ENCODE measurements at regions not wholly inside any gene's neighbourhood (a gene's known extent, or its start where the extent isn't known, plus 50 kb on each side); places are given as distances from the start of the nearest gene placed in this dataset.

- Histone ChIP-seq H4K20me1 (ENCODE audit: insufficient read depth, low read length) (no peaks in the 10 kb centered on the region), H3K9ac (ENCODE audit: low read depth, low read length) (no peak overlapping the region), H2BK5ac (ENCODE audit: low read depth, low read length, poor library complexity, severe bottlenecking) (no peak overlapping the region), H3K4ac (ENCODE audit: low read depth, low read length) (no peak overlapping the region), H2BK20ac (ENCODE audit: low read depth, low read length) (no peak overlapping the region), H2BK120ac (ENCODE audit: low read depth, low read length) (no peak overlapping the region), H3K79me1 (ENCODE audit: low read depth in 1 of 2, low read length in 2 of 2) (no peaks in the 10 kb centered on the region), H4K8ac (ENCODE audit: low read depth in 2 of 2, low read length in 2 of 2) (no peak overlapping the region), H3K4me1 (ENCODE audit: control insufficient read depth, insufficient read depth, low read length) (no peaks in the 10 kb centered on the region), H3K4me2 (ENCODE audit: low read depth, low read length) (no peak overlapping the region), H2AFZ (replicated peaks; ENCODE audit: low read length, poor library complexity) (no peak overlapping the region), H3K9me3 (ENCODE audit: control insufficient read depth, insufficient read depth, low read length) (no peaks in the 10 kb centered on the region), H3K14ac (replicated peaks; ENCODE audit: low read depth, low read length) (no peak overlapping the region), H3K9me1 (ENCODE audit: insufficient read depth, low read length) (no peaks in the 10 kb centered on the region), H3K4me3 (ENCODE audit: insufficient read depth, low read depth, low read length) (no peak overlapping the region), H4K5ac (ENCODE audit: low read depth, low read length) (no peak overlapping the region), H3K36me3 (ENCODE audit: control insufficient read depth, insufficient read depth, low read length) (no peaks in the 10 kb centered on the region), H2BK15ac (ENCODE audit: low read depth, low read length) (no peak overlapping the region), H3K56ac (ENCODE audit: extremely low read depth, insufficient read depth, low read length) (no peak overlapping the region), H2AK9ac (replicated peaks; ENCODE audit: low read depth, low read length, poor library complexity) (no peak overlapping the region), H3K18ac (ENCODE audit: low read depth, low read length) (no peak overlapping the region), H3K23ac (ENCODE audit: low read depth, low read length) (no peak overlapping the region), H3K27me3 (ENCODE audit: control insufficient read depth, insufficient read depth, low read length) (no peaks in the 10 kb centered on the region), H4K91ac (ENCODE audit: insufficient read depth, low read depth, low read length) (no peak overlapping the region), H3K27ac (ENCODE audit: insufficient read depth, low read length) (no peak overlapping the region), H2AK5ac (ENCODE audit: low read depth, low read length) (no peak overlapping the region)
- POLR2A ChIA-PET (ENCODE audit: unreplicated experiment) = no interaction called here
- intact Hi-C loops (cut with micrococcal nuclease) = no loop called here
- CTCF ChIA-PET = no interaction called here
- no TSS peak for BruUV-seq (replicated peaks)
- ATAC-seq (ENCODE audit: low read depth) = no peak
- dilution Hi-C loops (cut with HindIII; ENCODE audit: low sequenced_read_pairs, unreplicated experiment) = no loop called here
- TF ChIP-seq CHD1 (IDR thresholded peaks at IDR 0.05; ENCODE audit: low read depth, low read length) (no peak), MXI1 (IDR thresholded peaks at IDR 0.05; ENCODE audit: borderline replicate concordance, low read depth, low read length) (no peak), BHLHE40 (IDR thresholded peaks at IDR 0.05; ENCODE audit: low read depth, low read length) (no peak), NFE2L2 (IDR thresholded peaks at IDR 0.05; ENCODE audit: low read depth, low read length) (no peak), MAFK (IDR thresholded peaks at IDR 0.05; ENCODE audit: low read depth, low read length) (no peak), ELK1 (IDR thresholded peaks at IDR 0.05; ENCODE audit: borderline replicate concordance, low read depth, low read length) (no peak), RAD21 (IDR thresholded peaks at IDR 0.05; ENCODE audit: low read length) (no peak), MAZ (IDR thresholded peaks at IDR 0.05; ENCODE audit: borderline replicate concordance, low read depth, low read length) (no peak), RFX5 (IDR thresholded peaks at IDR 0.05; ENCODE audit: low read depth, low read length) (no peak)
- no peak for DNase-seq
- in situ Hi-C loops (cut with MboI; ENCODE audit: low sequenced_read_pairs) = no loop called here
These were observed 87.5 kb upstream of the SESN3 start for GRCh38 chr11:95318498-95318897.

All from IMR-90 (cell line).